Spinal cord (tissue), 9 donors: ENCODE measurements at regions not wholly inside any gene's neighbourhood (a gene's known extent, or its start where the extent isn't known, plus 50 kb on each side); places are given as distances from the start of the nearest gene placed in this dataset.

Source experiments
- DNase-seq, 6 donors: peaks; one replicate each; pipeline versions ENCODE4 v3.0.0 to v3.0.0-alpha.2; 2013 to 2015; ENCODE audit warnings: low spot score in 6 of 6, low read depth in 4 of 6
- H3K27ac ChIP-seq: one replicate; pipeline ENCODE4 v1.5.1; 2013; ENCODE audit warnings: low read depth, low read length, control low read depth
- H3K27me3 ChIP-seq: one replicate; pipeline ENCODE4 v1.6.1; 2013; ENCODE audit warnings: low read length; ENCODE audit not compliant: control insufficient read depth, insufficient read depth
- H3K36me3 ChIP-seq: one replicate; pipeline ENCODE4 v1.6.1; 2013; ENCODE audit warnings: low read length; ENCODE audit not compliant: control insufficient read depth, insufficient read depth
- H3K4me1 ChIP-seq: one replicate; pipeline ENCODE4 v1.6.1; 2013; ENCODE audit warnings: low read length; ENCODE audit not compliant: control insufficient read depth, insufficient read depth
- H3K4me3 ChIP-seq: one replicate; pipeline ENCODE4 v1.5.1; 2013; ENCODE audit warnings: low read depth, low read length, control low read depth
- H3K9me3 ChIP-seq: one replicate; pipeline ENCODE4 v1.6.1; 2013; ENCODE audit warnings: low read length; ENCODE audit not compliant: control insufficient read depth, insufficient read depth
- WGBS: methylation state at CpG from one replicate; pipeline ENCODE4 v1.1.5; 2013; ENCODE audit warnings: missing lambda C conversion rate; ENCODE audit not compliant: insufficient coverage; 5-methylcytosine and 5-hydroxymethylcytosine counted together
- donor health status: healthy.

GRCh38 chr6:44057238-44057930, 69.9 kb downstream of the MRPL14 start:
- Histone ChIP-seq H3K36me3 (no peaks in the 10 kb centered on the region), H3K27me3 (no peaks in the 10 kb centered on the region), H3K9me3 (no peaks in the 10 kb centered on the region), H3K4me3 (no peak overlapping the region), H3K4me1 (peaks cover 46% of the 10 kb centered on the region), H3K27ac (peak overlapping the region; percentile 49)
- WGBS: 48% methylated on average over 2 of the region's 4 CpGs
- no peak for DNase-seq

GRCh38 chr6:44056392-44057237, 70.6 kb downstream of the MRPL14 start:
- Histone ChIP-seq H3K36me3 (no peaks in the 10 kb centered on the region), H3K27ac (peak overlapping the region; percentile 49), H3K9me3 (no peaks in the 10 kb centered on the region), H3K4me3 (no peak overlapping the region), H3K27me3 (no peaks in the 10 kb centered on the region), H3K4me1 (peaks cover 46% of the 10 kb centered on the region)
- peak in 3 of 6 donors; percentile 76 to 98 (median 92) for DNase-seq
- WGBS: 53% methylated on average over 6 of the region's 13 CpGs

- no peak overlapping the region for H3K27ac ChIP-seq
- no peaks in the 10 kb centered on the region for H3K27me3 ChIP-seq
- 64% methylated on average over 4 of the region's 8 CpGs for WGBS
- peaks cover 62% of the 10 kb centered on the region for H3K4me1 ChIP-seq
- H3K4me3 ChIP-seq: no peak overlapping the region
- no peaks in the 10 kb centered on the region for H3K9me3 ChIP-seq
- no peaks in the 10 kb centered on the region for H3K36me3 ChIP-seq
- DNase-seq: no peak
These were observed 72.3 kb downstream of the MRPL14 start for GRCh38 chr6:44054721-44055559.

GRCh38 chr6:44053760-44054556, 73.3 kb downstream of the MRPL14 start:
- DNase-seq: no peak
- Histone ChIP-seq H3K4me3 (no peak overlapping the region), H3K27me3 (no peaks in the 10 kb centered on the region), H3K4me1 (peaks cover 63% of the 10 kb centered on the region), H3K27ac (no peak overlapping the region), H3K9me3 (no peaks in the 10 kb centered on the region), H3K36me3 (no peaks in the 10 kb centered on the region)
- 90% methylated on average over 11 of the region's 11 CpGs for WGBS

GRCh38 chr6:44053106-44053756, 74.0 kb downstream of the MRPL14 start:
- no peak for DNase-seq
- peak overlapping the region; percentile 16 for H3K27ac ChIP-seq
- H3K9me3 ChIP-seq: no peaks in the 10 kb centered on the region
- H3K36me3 ChIP-seq: no peaks in the 10 kb centered on the region
- H3K27me3 ChIP-seq: no peaks in the 10 kb centered on the region
- no peak overlapping the region for H3K4me3 ChIP-seq
- WGBS: 98% methylated on average over 4 of the region's 6 CpGs
- H3K4me1 ChIP-seq: peaks cover 66% of the 10 kb centered on the region

GRCh38 chr6:44052419-44053023, 74.7 kb downstream of the MRPL14 start:
- Histone ChIP-seq H3K4me3 (no peak overlapping the region), H3K36me3 (no peaks in the 10 kb centered on the region), H3K27ac (peak overlapping the region; percentile 16), H3K27me3 (no peaks in the 10 kb centered on the region), H3K4me1 (peaks cover 74% of the 10 kb centered on the region), H3K9me3 (no peaks in the 10 kb centered on the region)
- WGBS: 17% methylated on average over 3 of the region's 4 CpGs
- DNase-seq: peak in 2 of 6 donors; percentile 88 to 93

GRCh38 chr6:44051515-44051914, 75.7 kb downstream of the MRPL14 start:
- Histone ChIP-seq H3K4me3 (no peak overlapping the region), H3K27ac (no peak overlapping the region), H3K4me1 (peaks cover 71% of the 10 kb centered on the region), H3K27me3 (no peaks in the 10 kb centered on the region), H3K36me3 (no peaks in the 10 kb centered on the region), H3K9me3 (no peaks in the 10 kb centered on the region)
- 80% methylated on average over 3 of the region's 3 CpGs for WGBS
- no peak for DNase-seq

GRCh38 chr6:44050872-44051505, 76.3 kb downstream of the MRPL14 start:
- peaks cover 73% of the 10 kb centered on the region for H3K4me1 ChIP-seq
- WGBS: 57% methylated on average over 5 of the region's 7 CpGs
- H3K9me3 ChIP-seq: no peaks in the 10 kb centered on the region
- H3K27ac ChIP-seq: peak overlapping the region; percentile 47
- no peak for DNase-seq
- H3K27me3 ChIP-seq: no peaks in the 10 kb centered on the region
- no peaks in the 10 kb centered on the region for H3K36me3 ChIP-seq
- H3K4me3 ChIP-seq: no peak overlapping the region
